IMR-90 (cell line): ENCODE measurements at regions not wholly inside any gene's neighbourhood (a gene's known extent, or its start where the extent isn't known, plus 50 kb on each side); places are given as distances from the start of the nearest gene placed in this dataset.

Source experiments
- ATAC-seq: fragments of 200-7000 bp; cut with Tn5 transposase; 2 replicates; pipeline ENCODE4 v1.9.1; 2020; ENCODE audit warnings: low read depth, mild to moderate bottlenecking, moderate library complexity
- BruUV-seq: library from RNA; stranded (reverse); fragments of 400-500 nt; replicated peaks from 2 replicates; lab custom pipeline; 2021; lab: Mats Ljungman, UMichigan
- CTCF ChIA-PET: fragments of 300-600 bp; formaldehyde crosslinking; extraction: SDS; loops from one replicate; lab custom pipeline; 2021; ENCODE audit warnings: antibody characterized with exemption; lab: Yijun Ruan, JAX
- POLR2A ChIA-PET: fragments of 300-600 bp; sonication (Branson Sonifier 250); formaldehyde crosslinking; loops from one replicate; lab custom pipeline; 2022; ENCODE audit warnings: antibody characterized with exemption; ENCODE audit not compliant: unreplicated experiment; lab: Charles Lee
- DNase-seq: peaks from one replicate; pipeline ENCODE4 v3.0.0; 2013
- H2AFZ ChIP-seq: replicated peaks from 2 replicates; pipeline ENCODE3; 2013; ENCODE audit warnings: low read length, mild to moderate bottlenecking; ENCODE audit not compliant: poor library complexity
- H2AK5ac ChIP-seq: 2 replicates; pipeline ENCODE4 v1.6.1; 2013; ENCODE audit warnings: low read depth, low read length, inconsistent platforms
- H2AK9ac ChIP-seq: replicated peaks from 2 replicates; pipeline ENCODE3; 2013; ENCODE audit warnings: mild to moderate bottlenecking, low read depth, low read length, moderate library complexity; ENCODE audit not compliant: poor library complexity
- H2BK120ac ChIP-seq: 2 replicates; pipeline ENCODE4 v1.6.1; 2013; ENCODE audit warnings: low read depth, low read length, inconsistent platforms
- H2BK15ac ChIP-seq: 3 replicates; pipeline ENCODE4 v1.6.1; 2013; ENCODE audit warnings: low read depth, low read length, inconsistent platforms
- H2BK20ac ChIP-seq: 2 replicates; pipeline ENCODE4 v1.6.1; 2013; ENCODE audit warnings: low read depth, mild to moderate bottlenecking, inconsistent platforms, low read length, moderate library complexity
- H2BK5ac ChIP-seq: 2 replicates; pipeline ENCODE4 v1.6.1; 2013; ENCODE audit warnings: mild to moderate bottlenecking, low read depth, low read length, inconsistent platforms; ENCODE audit not compliant: poor library complexity, severe bottlenecking
- H3K14ac ChIP-seq: replicated peaks from 2 replicates; pipeline ENCODE4 v1.6.1; 2013; ENCODE audit warnings: low read depth, low read length, inconsistent platforms
- H3K18ac ChIP-seq: 2 replicates; pipeline ENCODE4 v1.6.1; 2013; ENCODE audit warnings: low read depth, low read length, control low read depth
- H3K23ac ChIP-seq: 2 replicates; pipeline ENCODE4 v1.6.1; 2013; ENCODE audit warnings: low read depth, low read length, inconsistent platforms
- H3K27ac ChIP-seq: 2 replicates; pipeline ENCODE4 v1.5.1; 2013; ENCODE audit warnings: mild to moderate bottlenecking, control low read depth, low read length; ENCODE audit not compliant: insufficient read depth
- H3K27me3 ChIP-seq: 2 replicates; pipeline ENCODE4 v1.6.1; 2013; ENCODE audit warnings: low read length; ENCODE audit not compliant: control insufficient read depth, insufficient read depth
- H3K36me3 ChIP-seq: 2 replicates; pipeline ENCODE4 v1.6.1; 2013; ENCODE audit warnings: low read length, mixed read lengths; ENCODE audit not compliant: control insufficient read depth, insufficient read depth
- H3K4ac ChIP-seq: 2 replicates; pipeline ENCODE4 v1.6.1; 2013; ENCODE audit warnings: low read depth, low read length, inconsistent platforms
- H3K4me1 ChIP-seq: 2 replicates; pipeline ENCODE4 v1.6.1; 2013; ENCODE audit warnings: low read length, mixed read lengths; ENCODE audit not compliant: control insufficient read depth, insufficient read depth
- H3K4me2 ChIP-seq: 2 replicates; pipeline ENCODE4 v1.6.1; 2013; ENCODE audit warnings: low read depth, mild to moderate bottlenecking, control low read depth, low read length, moderate library complexity
- H3K4me3 ChIP-seq: 2 replicates; pipeline ENCODE4 v1.5.1; 2013; ENCODE audit warnings: low read depth, mild to moderate bottlenecking, control low read depth, low read length, moderate library complexity; ENCODE audit not compliant: insufficient read depth
- H3K56ac ChIP-seq: 2 replicates; pipeline ENCODE4 v1.6.1; 2013; ENCODE audit warnings: low read length, inconsistent platforms; ENCODE audit not compliant: insufficient read depth; ENCODE audit errors: extremely low read depth
- H3K79me1 ChIP-seq, 2 experiments: 2 replicates each; pipeline ENCODE4 v1.6.1; 2013; ENCODE audit warnings: low read length in 2 of 2, inconsistent platforms in 1 of 2, low read depth in 1 of 2
- H3K9ac ChIP-seq: 2 replicates; pipeline ENCODE4 v1.6.1; 2013; ENCODE audit warnings: low read depth, low read length, control low read depth
- H3K9me1 ChIP-seq: 2 replicates; pipeline ENCODE4 v1.6.1; 2013; ENCODE audit warnings: low read length, inconsistent platforms; ENCODE audit not compliant: insufficient read depth
- H3K9me3 ChIP-seq: 2 replicates; pipeline ENCODE4 v1.6.1; 2013; ENCODE audit warnings: low read length; ENCODE audit not compliant: control insufficient read depth, insufficient read depth
- H4K20me1 ChIP-seq: 2 replicates; pipeline ENCODE4 v1.6.1; 2013; ENCODE audit warnings: low read length, inconsistent platforms; ENCODE audit not compliant: insufficient read depth
- H4K5ac ChIP-seq: 2 replicates; pipeline ENCODE4 v1.6.1; 2013; ENCODE audit warnings: mild to moderate bottlenecking, low read depth, low read length, control low read depth
- H4K8ac ChIP-seq, 2 experiments: 2 replicates each; pipeline ENCODE4 v1.6.1; 2013; ENCODE audit warnings: low read depth in 2 of 2, low read length in 2 of 2, control low read depth in 1 of 2, inconsistent platforms in 1 of 2
- H4K91ac ChIP-seq: 2 replicates; pipeline ENCODE4 v1.6.1; 2013; ENCODE audit warnings: low read depth, low read length, inconsistent platforms; ENCODE audit not compliant: insufficient read depth
- BHLHE40 ChIP-seq: fragments of 150-350 bp; IDR thresholded peaks from 2 replicates; pipeline ENCODE4 v1.6.1; 2016; ENCODE audit warnings: mild to moderate bottlenecking, low read depth, low read length
- CEBPB ChIP-seq: IDR thresholded peaks from 2 replicates; pipeline ENCODE4 v1.6.1; 2012; ENCODE audit warnings: low read depth, low read length, improper control_type of control experiment
- CHD1 ChIP-seq: IDR thresholded peaks from 2 replicates; pipeline ENCODE4 v1.6.1; 2012; ENCODE audit warnings: low read depth, low read length, improper control_type of control experiment
- FOS ChIP-seq: fragments of 150-350 bp; IDR thresholded peaks from 2 replicates; pipeline ENCODE4 v1.6.1; 2016; ENCODE audit warnings: low read depth, low read length
- MXI1 ChIP-seq: IDR thresholded peaks from 2 replicates; pipeline ENCODE4 v1.6.1; 2012; ENCODE audit warnings: low read depth, mild to moderate bottlenecking, low read length, moderate library complexity, borderline replicate concordance
- POLR2A ChIP-seq: IDR thresholded peaks from 2 replicates; pipeline ENCODE4 v1.6.1; 2012; ENCODE audit warnings: mild to moderate bottlenecking, low read depth, low read length
- RAD21 ChIP-seq: IDR thresholded peaks from 2 replicates; pipeline ENCODE4 v1.6.1; 2012; ENCODE audit warnings: low read length, improper control_type of control experiment
- RCOR1 ChIP-seq: IDR thresholded peaks from 2 replicates; pipeline ENCODE4 v1.6.1; 2012; ENCODE audit warnings: mild to moderate bottlenecking, low read length, improper control_type of control experiment; ENCODE audit not compliant: insufficient replicate concordance
- RFX5 ChIP-seq: IDR thresholded peaks from 2 replicates; pipeline ENCODE4 v1.8.0; 2012; ENCODE audit warnings: low read depth, mild to moderate bottlenecking, low read length, moderate library complexity
- SMC3 ChIP-seq: fragments of 150-350 bp; IDR thresholded peaks from 2 replicates; pipeline ENCODE4 v1.6.1; 2016; ENCODE audit warnings: low read depth, mild to moderate bottlenecking, antibody characterized with exemption, low read length, moderate library complexity
- WGBS, 2 experiments: methylation state at CpG; one replicate each; pipeline versions ENCODE4 v1.1.5 to v1.1.7; 2013; ENCODE audit warnings: missing lambda C conversion rate in 2 of 2; ENCODE audit not compliant: insufficient read length in 1 of 2; ENCODE audit errors: extremely low coverage in 2 of 2; 5-methylcytosine and 5-hydroxymethylcytosine counted together
- dilution Hi-C: fragments of 300-500 bp; cut with HindIII; formaldehyde crosslinking; loops from one replicate; pipeline ENCODE4 v1.14.3; 2018; ENCODE audit warnings: low sequenced_read_pairs; ENCODE audit not compliant: unreplicated experiment
- in situ Hi-C: fragments of 300-500 bp; cut with MboI; formaldehyde crosslinking; loops from 3 replicates; pipeline ENCODE4 v1.14.3; 2019; ENCODE audit warnings: low sequenced_read_pairs, inconsistent platforms, mixed read lengths
- intact Hi-C: fragments of 100-400 bp; cut with micrococcal nuclease; formaldehyde crosslinking; loops from 2 replicates; pipeline ENCODE4 v1.10.0; 2022
- TF ChIP-seq, protein P1 (sequence below): conservative IDR thresholded peaks from 2 replicates; pipeline ENCODE4 v1.5.1; 2012; ENCODE audit warnings: mild to moderate bottlenecking, low read depth, low read length, improper control_type of control experiment

DNA sequence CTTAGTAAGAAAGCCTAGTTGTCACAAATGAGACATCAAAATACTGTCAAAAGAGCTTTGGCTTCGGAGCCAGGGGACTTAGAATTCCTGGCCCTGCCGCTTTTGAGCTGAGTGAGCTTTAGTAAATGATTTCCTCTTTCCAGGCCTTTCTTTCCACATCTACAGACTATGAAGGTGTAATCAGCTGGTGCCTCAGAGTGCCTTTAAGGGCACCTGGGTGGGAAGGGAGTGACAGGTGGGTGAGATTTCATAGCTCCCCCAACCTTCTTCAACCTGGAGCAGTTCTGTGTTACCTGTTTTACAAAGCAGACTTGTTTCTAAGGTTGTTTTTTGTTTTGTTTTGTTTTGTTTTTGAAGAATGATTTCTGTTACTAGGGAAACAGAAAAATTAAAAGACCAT, 154.7 kb upstream of the BOD1L1 start:
- Histone ChIP-seq H3K9me1 (no peaks in the 10 kb centered on the region), H3K23ac (no peak overlapping the region), H4K5ac (no peak overlapping the region), H2AK5ac (no peak overlapping the region), H4K20me1 (no peaks in the 10 kb centered on the region), H3K18ac (no peak overlapping the region), H3K4me1 (no peaks in the 10 kb centered on the region), H3K4me3 (no peak overlapping the region), H3K14ac (no peak overlapping the region), H3K79me1 (no peaks in the 10 kb centered on the region), H3K27ac (no peak overlapping the region), H3K4ac (no peak overlapping the region), H3K56ac (no peak overlapping the region), H4K8ac (no peak overlapping the region), H3K9ac (no peak overlapping the region), H2AFZ (no peak overlapping the region), H2BK5ac (no peak overlapping the region), H2AK9ac (no peak overlapping the region), H2BK15ac (no peak overlapping the region), H3K4me2 (no peak overlapping the region), H4K91ac (no peak overlapping the region), H2BK20ac (no peak overlapping the region), H3K27me3 (no peaks in the 10 kb centered on the region), H2BK120ac (no peak overlapping the region), H3K36me3 (no peaks in the 10 kb centered on the region), H3K9me3 (no peaks in the 10 kb centered on the region)
- ChIA-PET POLR2A (no interaction called here), CTCF (no interaction called here)
- BruUV-seq = no TSS peak
- in situ Hi-C loops = no loop called here
- WGBS, 2 experiments = no CpG with 5 or more reads among the region's 2 CpGs
- dilution Hi-C loops = no loop called here
- DNase-seq (no peak), ATAC-seq (no peak)
- TF ChIP-seq POLR2A (no peak), BHLHE40 (no peak), SMC3 (no peak), RFX5 (no peak), MXI1 (no peak), CHD1 (no peak), FOS (no peak), RCOR1 (no peak), RAD21 (no peak), CEBPB (no peak)
- TF ChIP-seq, protein P1, sequence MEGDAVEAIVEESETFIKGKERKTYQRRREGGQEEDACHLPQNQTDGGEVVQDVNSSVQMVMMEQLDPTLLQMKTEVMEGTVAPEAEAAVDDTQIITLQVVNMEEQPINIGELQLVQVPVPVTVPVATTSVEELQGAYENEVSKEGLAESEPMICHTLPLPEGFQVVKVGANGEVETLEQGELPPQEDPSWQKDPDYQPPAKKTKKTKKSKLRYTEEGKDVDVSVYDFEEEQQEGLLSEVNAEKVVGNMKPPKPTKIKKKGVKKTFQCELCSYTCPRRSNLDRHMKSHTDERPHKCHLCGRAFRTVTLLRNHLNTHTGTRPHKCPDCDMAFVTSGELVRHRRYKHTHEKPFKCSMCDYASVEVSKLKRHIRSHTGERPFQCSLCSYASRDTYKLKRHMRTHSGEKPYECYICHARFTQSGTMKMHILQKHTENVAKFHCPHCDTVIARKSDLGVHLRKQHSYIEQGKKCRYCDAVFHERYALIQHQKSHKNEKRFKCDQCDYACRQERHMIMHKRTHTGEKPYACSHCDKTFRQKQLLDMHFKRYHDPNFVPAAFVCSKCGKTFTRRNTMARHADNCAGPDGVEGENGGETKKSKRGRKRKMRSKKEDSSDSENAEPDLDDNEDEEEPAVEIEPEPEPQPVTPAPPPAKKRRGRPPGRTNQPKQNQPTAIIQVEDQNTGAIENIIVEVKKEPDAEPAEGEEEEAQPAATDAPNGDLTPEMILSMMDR = no peak
- intact Hi-C loops = no loop called here
